T-helper 17 cell (primary cell): ENCODE measurements at regions not wholly inside any gene's neighbourhood (a gene's known extent, or its start where the extent isn't known, plus 50 kb on each side); places are given as distances from the start of the nearest gene placed in this dataset.

Experiments used
- ATAC-seq: fragments of 150-1000 bp; cut with Tn5 transposase; 2 replicates; pipeline ENCODE4 v1.10.0; 2021; ENCODE audit warnings: mild to moderate bottlenecking, moderate library complexity
- DNase-seq, 3 donors: peaks; one replicate each; pipeline versions ENCODE4 v3.0.0 to v3.0.0-alpha.2; 2020 to 2021
- H3K9me3 ChIP-seq: one replicate; pipeline ENCODE4 v1.7.0; 2013; ENCODE audit warnings: low read length, mild to moderate bottlenecking; ENCODE audit not compliant: control insufficient read depth, poor library complexity, severe bottlenecking
- H3K27ac Mint-ChIP-seq: one replicate; pipeline ENCODE4 v1.8.0; 2022; ENCODE audit warnings: mild to moderate bottlenecking, moderate library complexity, mixed read lengths
- H3K27me3 Mint-ChIP-seq: one replicate; pipeline ENCODE4 v1.8.0; 2022; ENCODE audit warnings: mixed read lengths
- H3K36me3 Mint-ChIP-seq: one replicate; pipeline ENCODE4 v1.8.0; 2022; ENCODE audit warnings: low read depth, mixed read lengths
- H3K4me1 Mint-ChIP-seq: one replicate; pipeline ENCODE4 v1.8.0; 2022; ENCODE audit warnings: mild to moderate bottlenecking, mixed read lengths
- H3K4me3 Mint-ChIP-seq: one replicate; pipeline ENCODE4 v1.8.0; 2022; ENCODE audit warnings: mild to moderate bottlenecking, moderate library complexity, mixed read lengths

GRCh38 chr6:9583753-9584352 lies 831.0 kb downstream of the TFAP2A start:
- Mint-ChIP-seq H3K36me3 (no peaks in the 10 kb centered on the region), H3K27ac (no peak overlapping the region), H3K27me3 (no peaks in the 10 kb centered on the region), H3K4me1 (no peaks in the 10 kb centered on the region), H3K4me3 (no peak overlapping the region)
- no peaks in the 10 kb centered on the region for H3K9me3 ChIP-seq
- DNase-seq: no peak
- ATAC-seq: no peak

- H3K4me3 Mint-ChIP-seq: no peak overlapping the region
- H3K4me1 Mint-ChIP-seq: no peaks in the 10 kb centered on the region
- no peaks in the 10 kb centered on the region for H3K27me3 Mint-ChIP-seq
- ATAC-seq: no peak
- H3K9me3 ChIP-seq: no peaks in the 10 kb centered on the region
- no peak for DNase-seq
- H3K36me3 Mint-ChIP-seq: no peaks in the 10 kb centered on the region
- no peak overlapping the region for H3K27ac Mint-ChIP-seq
Measured at GRCh38 chr6:9581155-9581554, 833.7 kb downstream of the TFAP2A start.

GRCh38 chr6:9576521-9576920 lies 838.4 kb downstream of the TFAP2A start:
- Mint-ChIP-seq H3K27ac (no peak overlapping the region), H3K4me3 (no peak overlapping the region)
- ATAC-seq: no peak

GRCh38 chr6:9566096-9566495 lies 848.8 kb downstream of the TFAP2A start:
- no peak for DNase-seq
- ATAC-seq: no peak
- no peaks in the 10 kb centered on the region for H3K27me3 Mint-ChIP-seq
- H3K27ac Mint-ChIP-seq: no peak overlapping the region
- H3K36me3 Mint-ChIP-seq: no peaks in the 10 kb centered on the region
- H3K4me1 Mint-ChIP-seq: no peaks in the 10 kb centered on the region
- no peak overlapping the region for H3K4me3 Mint-ChIP-seq
- H3K9me3 ChIP-seq: no peaks in the 10 kb centered on the region

More at GRCh38 chr6:9576521-9576920, 838.4 kb downstream of the TFAP2A start:
- Mint-ChIP-seq H3K36me3 (no peaks in the 10 kb centered on the region), H3K27me3 (no peaks in the 10 kb centered on the region), H3K4me1 (no peaks in the 10 kb centered on the region)
- DNase-seq: no peak
- H3K9me3 ChIP-seq: no peaks in the 10 kb centered on the region

GRCh38 chr6:9564021-9564420 lies 850.9 kb downstream of the TFAP2A start:
- H3K9me3 ChIP-seq: no peaks in the 10 kb centered on the region
- Mint-ChIP-seq H3K27me3 (no peaks in the 10 kb centered on the region), H3K4me1 (no peaks in the 10 kb centered on the region), H3K36me3 (no peaks in the 10 kb centered on the region), H3K4me3 (no peak overlapping the region), H3K27ac (no peak overlapping the region)
- DNase-seq (no peak), ATAC-seq (no peak)

GRCh38 chr6:9563568-9563967 lies 851.3 kb downstream of the TFAP2A start:
- no peaks in the 10 kb centered on the region for H3K9me3 ChIP-seq
- DNase-seq (no peak), ATAC-seq (no peak)
- Mint-ChIP-seq H3K4me3 (no peak overlapping the region), H3K27ac (no peak overlapping the region), H3K27me3 (no peaks in the 10 kb centered on the region), H3K36me3 (no peaks in the 10 kb centered on the region), H3K4me1 (no peaks in the 10 kb centered on the region)

GRCh38 chr6:9554806-9555205 lies 860.1 kb downstream of the TFAP2A start:
- ATAC-seq (no peak), DNase-seq (no peak)
- no peak overlapping the region for H3K27ac Mint-ChIP-seq
- H3K4me3 Mint-ChIP-seq: no peak overlapping the region
- H3K4me1 Mint-ChIP-seq: no peaks in the 10 kb centered on the region
- no peaks in the 10 kb centered on the region for H3K27me3 Mint-ChIP-seq
- H3K36me3 Mint-ChIP-seq: no peaks in the 10 kb centered on the region
- no peaks in the 10 kb centered on the region for H3K9me3 ChIP-seq

GRCh38 chr6:9554323-9554722 lies 860.6 kb downstream of the TFAP2A start:
- ATAC-seq (no peak), DNase-seq (no peak)
- no peak overlapping the region for H3K4me3 Mint-ChIP-seq
- no peak overlapping the region for H3K27ac Mint-ChIP-seq
- no peaks in the 10 kb centered on the region for H3K27me3 Mint-ChIP-seq
- no peaks in the 10 kb centered on the region for H3K36me3 Mint-ChIP-seq
- H3K4me1 Mint-ChIP-seq: no peaks in the 10 kb centered on the region
- no peaks in the 10 kb centered on the region for H3K9me3 ChIP-seq

- H3K4me1 Mint-ChIP-seq: no peaks in the 10 kb centered on the region
- no peak overlapping the region for H3K27ac Mint-ChIP-seq
- DNase-seq: no peak
- ATAC-seq: no peak
- no peaks in the 10 kb centered on the region for H3K36me3 Mint-ChIP-seq
- no peaks in the 10 kb centered on the region for H3K9me3 ChIP-seq
- H3K27me3 Mint-ChIP-seq: no peaks in the 10 kb centered on the region
- no peak overlapping the region for H3K4me3 Mint-ChIP-seq
Measured at GRCh38 chr6:9553002-9553401, 861.9 kb downstream of the TFAP2A start.

GRCh38 chr6:9543649-9544048 lies 871.2 kb downstream of the TFAP2A start:
- H3K4me3 Mint-ChIP-seq: no peak overlapping the region

GRCh38 chr6:9540534-9541126 lies 874.2 kb downstream of the TFAP2A start:
- Mint-ChIP-seq H3K4me3 (no peak overlapping the region), H3K27me3 (no peaks in the 10 kb centered on the region), H3K36me3 (no peaks in the 10 kb centered on the region), H3K27ac (no peak overlapping the region), H3K4me1 (no peaks in the 10 kb centered on the region)
- DNase-seq (no peak), ATAC-seq (no peak)
- no peaks in the 10 kb centered on the region for H3K9me3 ChIP-seq

More at GRCh38 chr6:9543649-9544048, 871.2 kb downstream of the TFAP2A start:
- ATAC-seq (no peak), DNase-seq (no peak)
- H3K9me3 ChIP-seq: no peaks in the 10 kb centered on the region
- H3K4me1 Mint-ChIP-seq: no peaks in the 10 kb centered on the region
- H3K36me3 Mint-ChIP-seq: no peaks in the 10 kb centered on the region
- H3K27ac Mint-ChIP-seq: no peak overlapping the region
- no peaks in the 10 kb centered on the region for H3K27me3 Mint-ChIP-seq

GRCh38 chr6:9540126-9540525 lies 874.7 kb downstream of the TFAP2A start:
- Mint-ChIP-seq H3K36me3 (no peaks in the 10 kb centered on the region), H3K27me3 (no peaks in the 10 kb centered on the region), H3K27ac (no peak overlapping the region), H3K4me3 (no peak overlapping the region), H3K4me1 (no peaks in the 10 kb centered on the region)
- DNase-seq (no peak), ATAC-seq (no peak)
- H3K9me3 ChIP-seq: no peaks in the 10 kb centered on the region

- no peak overlapping the region for H3K27ac Mint-ChIP-seq
- no peaks in the 10 kb centered on the region for H3K9me3 ChIP-seq
- H3K4me3 Mint-ChIP-seq: no peak overlapping the region
- no peaks in the 10 kb centered on the region for H3K4me1 Mint-ChIP-seq
- no peak for DNase-seq
- no peaks in the 10 kb centered on the region for H3K27me3 Mint-ChIP-seq
- H3K36me3 Mint-ChIP-seq: no peaks in the 10 kb centered on the region
- ATAC-seq: no peak
Measured at GRCh38 chr6:9539231-9539755, 875.6 kb downstream of the TFAP2A start.

GRCh38 chr6:9537381-9537780 lies 877.5 kb downstream of the TFAP2A start:
- no peak overlapping the region for H3K4me3 Mint-ChIP-seq
- H3K4me1 Mint-ChIP-seq: no peaks in the 10 kb centered on the region
- H3K36me3 Mint-ChIP-seq: no peaks in the 10 kb centered on the region
- ATAC-seq (no peak), DNase-seq (no peak)
- H3K9me3 ChIP-seq: no peaks in the 10 kb centered on the region
- H3K27me3 Mint-ChIP-seq: no peaks in the 10 kb centered on the region
- H3K27ac Mint-ChIP-seq: no peak overlapping the region
